Aorta (tissue), 5 donors: ENCODE measurements at regions not wholly inside any gene's neighbourhood (a gene's known extent, or its start where the extent isn't known, plus 50 kb on each side); places are given as distances from the start of the nearest gene placed in this dataset.

Source experiments
- ATAC-seq: fragments of 200-7000 bp; cut with Tn5 transposase; one replicate; pipeline ENCODE4 v1.9.1; 2022; ENCODE audit warnings: moderate library complexity; ENCODE audit not compliant: low FRiP score
- DNase-seq, 2 donors: peaks; one replicate each; pipeline ENCODE4 v3.0.0-alpha.2; 2020
- H3K27ac ChIP-seq, 2 donors: one replicate each; pipeline ENCODE4 v1.5.1; 2013; ENCODE audit warnings: low read length in 2 of 2, mild to moderate bottlenecking in 2 of 2, moderate library complexity in 2 of 2, control low read depth in 1 of 2, inconsistent platforms in 1 of 2, low read depth in 1 of 2
- H3K27me3 ChIP-seq, 2 donors: one replicate each; pipeline ENCODE4 v1.6.1; 2013; ENCODE audit warnings: control low read depth in 1 of 2, low read length in 1 of 2, mild to moderate bottlenecking in 1 of 2, moderate library complexity in 1 of 2; ENCODE audit not compliant: insufficient read depth in 2 of 2, control insufficient read depth in 1 of 2
- H3K36me3 ChIP-seq, 2 donors: one replicate each; pipeline ENCODE4 v1.6.1; 2013; ENCODE audit warnings: control low read depth in 1 of 2, low read length in 1 of 2, mild to moderate bottlenecking in 1 of 2; ENCODE audit not compliant: insufficient read depth in 2 of 2, control insufficient read depth in 1 of 2
- H3K4me1 ChIP-seq, 2 donors: one replicate each; pipeline ENCODE4 v1.6.1; 2013; ENCODE audit warnings: low read length in 2 of 2, control low read depth in 1 of 2, mild to moderate bottlenecking in 1 of 2, moderate library complexity in 1 of 2; ENCODE audit not compliant: insufficient read depth in 2 of 2, control insufficient read depth in 1 of 2
- H3K4me3 ChIP-seq, 2 donors: one replicate each; pipeline ENCODE4 v1.5.1; 2013; ENCODE audit warnings: low read length in 2 of 2, control low read depth in 1 of 2, mild to moderate bottlenecking in 1 of 2
- H3K9me3 ChIP-seq: one replicate; pipeline ENCODE4 v1.6.1; 2013; ENCODE audit warnings: mild to moderate bottlenecking, low read length; ENCODE audit not compliant: control insufficient read depth
- WGBS, 2 donors: extraction: QIAGEN DNeasy Blood & Tissue Kit; methylation state at CpG; one replicate each; pipeline ENCODE4 v1.1.7; 2013; 5-methylcytosine and 5-hydroxymethylcytosine counted together
- intact Hi-C, 2 donors: fragments of 100-400 bp; cut with DNase I; formaldehyde crosslinking; loops; one replicate each; pipeline versions ENCODE4 v1.14.2 to v1.15.0; 2022
- donor health status: healthy with polysubstance abuse.
- donor health status: Bipolar disorder and iron deficiency.
- donor health status: DM: no; HTN: no; CAD: no.
- donor health status: DM: no; HTN: no; CAD: no.
- donor health status: DM: yes; HTN: yes; CAD: no.

- Histone ChIP-seq H3K36me3 (no peaks in the 10 kb centered on the region), H3K27ac (no peak overlapping the region), H3K4me3 (no peak overlapping the region), H3K27me3 (peaks cover 0 to 1% of the 10 kb centered on the region in 2 donors), H3K9me3 (no peaks in the 10 kb centered on the region), H3K4me1 (no peaks in the 10 kb centered on the region)
- no peak for ATAC-seq
- no peak for DNase-seq
- intact Hi-C loops = no loop called here
These were observed 56.4 kb upstream of the SPOCK3 start for GRCh38 chr4:167290678-167291077.

- Histone ChIP-seq H3K4me3 (no peak overlapping the region), H3K27ac (no peak overlapping the region), H3K4me1 (no peaks in the 10 kb centered on the region), H3K36me3 (no peaks in the 10 kb centered on the region), H3K27me3 (no peaks in the 10 kb centered on the region), H3K9me3 (no peaks in the 10 kb centered on the region)
- DNase-seq (no peak), ATAC-seq (no peak)
- intact Hi-C loops = no loop called here
- WGBS, 2 donors = 7% methylated on average over 2 of the region's 2 CpGs
These were observed 74.6 kb upstream of the SPOCK3 start for GRCh38 chr4:167308876-167309275.

GRCh38 chr4:167321299-167321698, 87.0 kb upstream of the SPOCK3 start:
- no peak for ATAC-seq
- no peaks in the 10 kb centered on the region for H3K36me3 ChIP-seq
- intact Hi-C loops = no loop called here
- H3K27me3 ChIP-seq = no peaks in the 10 kb centered on the region
- no peaks in the 10 kb centered on the region for H3K4me1 ChIP-seq
- H3K9me3 ChIP-seq = no peaks in the 10 kb centered on the region
- H3K27ac ChIP-seq = no peak overlapping the region
- DNase-seq = no peak
- H3K4me3 ChIP-seq = no peak overlapping the region
- WGBS, 2 donors = 82 to 84% methylated on average over 4 of the region's 4 CpGs

GRCh38 chr4:167339781-167340180, 105.5 kb upstream of the SPOCK3 start:
- WGBS, 2 donors = 50 to 76% methylated on average over 6 of the region's 6 CpGs
- no peaks in the 10 kb centered on the region for H3K36me3 ChIP-seq
- ATAC-seq = no peak
- H3K27ac ChIP-seq = no peak overlapping the region
- no peak for DNase-seq
- no peaks in the 10 kb centered on the region for H3K4me1 ChIP-seq
- H3K9me3 ChIP-seq = no peaks in the 10 kb centered on the region
- H3K27me3 ChIP-seq = no peaks in the 10 kb centered on the region
- intact Hi-C loops = no loop called here
- no peak overlapping the region for H3K4me3 ChIP-seq

- H3K4me1 ChIP-seq = no peaks in the 10 kb centered on the region
- intact Hi-C loops = no loop called here
- ATAC-seq (no peak), DNase-seq (no peak)
- 42 to 51% methylated on average over 3 of the region's 3 CpGs for WGBS, 2 donors
- H3K27me3 ChIP-seq = no peaks in the 10 kb centered on the region
- no peak overlapping the region for H3K27ac ChIP-seq
- no peaks in the 10 kb centered on the region for H3K9me3 ChIP-seq
- no peaks in the 10 kb centered on the region for H3K36me3 ChIP-seq
- H3K4me3 ChIP-seq = no peak overlapping the region
These were observed 125.4 kb upstream of the SPOCK3 start for GRCh38 chr4:167359711-167360110.

GRCh38 chr4:167379076-167379835, 145.0 kb upstream of the SPOCK3 start:
- Histone ChIP-seq H3K27ac (no peak overlapping the region), H3K36me3 (no peaks in the 10 kb centered on the region), H3K9me3 (peaks cover 1% of the 10 kb centered on the region), H3K4me3 (no peak overlapping the region), H3K27me3 (no peaks in the 10 kb centered on the region), H3K4me1 (no peaks in the 10 kb centered on the region)
- no peak for ATAC-seq
- intact Hi-C loops = no loop called here
- 24 to 34% methylated on average over 4 of the region's 4 CpGs for WGBS, 2 donors
- DNase-seq = no peak

GRCh38 chr4:167380964-167381363, 146.7 kb upstream of the SPOCK3 start:
- H3K27ac ChIP-seq = no peak overlapping the region
- 71% methylated on average over 4 of the region's 4 CpGs for WGBS, 2 donors
- H3K4me1 ChIP-seq = no peaks in the 10 kb centered on the region
- DNase-seq = no peak
- H3K36me3 ChIP-seq = no peaks in the 10 kb centered on the region
- intact Hi-C loops = no loop called here
- peaks cover 1% of the 10 kb centered on the region for H3K9me3 ChIP-seq
- H3K27me3 ChIP-seq = no peaks in the 10 kb centered on the region
- H3K4me3 ChIP-seq = no peak overlapping the region
- no peak for ATAC-seq

GRCh38 chr4:167383291-167383690, 149.0 kb upstream of the SPOCK3 start:
- Histone ChIP-seq H3K4me3 (no peak overlapping the region), H3K9me3 (peaks cover 1% of the 10 kb centered on the region), H3K27ac (no peak overlapping the region), H3K4me1 (no peaks in the 10 kb centered on the region), H3K36me3 (no peaks in the 10 kb centered on the region), H3K27me3 (no peaks in the 10 kb centered on the region)
- DNase-seq (no peak), ATAC-seq (no peak)
- intact Hi-C loops = no loop called here
- whole genome bisulfite sequencing, 2 donors = 43 to 56% methylated on average over 2 of the region's 2 CpGs

- 70 to 73% methylated on average over 3 of the region's 3 CpGs for WGBS, 2 donors
- Histone ChIP-seq H3K27me3 (no peaks in the 10 kb centered on the region), H3K27ac (no peak overlapping the region), H3K36me3 (no peaks in the 10 kb centered on the region), H3K4me1 (no peaks in the 10 kb centered on the region), H3K4me3 (no peak overlapping the region), H3K9me3 (no peaks in the 10 kb centered on the region)
- no peak for ATAC-seq
- no peak for DNase-seq
- intact Hi-C loops = no loop called here
These were observed 163.3 kb upstream of the SPOCK3 start for GRCh38 chr4:167397586-167397985.
